ENCODE measurements at regions not wholly inside any gene's neighbourhood (a gene's known extent, or its start where the extent isn't known, plus 50 kb on each side); places are given as distances from the start of the nearest gene placed in this dataset.

DNA sequence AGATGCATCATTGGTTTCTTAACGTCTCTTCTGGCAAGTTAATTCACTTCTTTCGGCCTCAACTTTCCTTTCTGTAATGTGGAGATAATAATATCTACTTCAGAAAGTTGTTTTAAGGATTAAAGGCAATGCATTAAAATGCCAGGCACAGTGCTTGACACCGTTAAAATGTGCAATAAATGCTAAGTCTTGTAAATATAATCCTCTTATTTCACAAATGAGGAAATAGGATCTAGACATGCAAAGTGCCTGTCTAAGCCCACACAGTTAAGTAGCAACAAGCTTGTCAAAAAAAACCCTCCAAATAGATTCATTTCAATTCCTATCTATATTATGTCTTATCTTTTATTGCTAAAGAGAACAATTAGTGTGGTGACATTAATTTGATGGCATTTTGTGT lies 86.4 kb upstream of the TSC22D1 start:
- TF ChIP-seq, protein P1, sequence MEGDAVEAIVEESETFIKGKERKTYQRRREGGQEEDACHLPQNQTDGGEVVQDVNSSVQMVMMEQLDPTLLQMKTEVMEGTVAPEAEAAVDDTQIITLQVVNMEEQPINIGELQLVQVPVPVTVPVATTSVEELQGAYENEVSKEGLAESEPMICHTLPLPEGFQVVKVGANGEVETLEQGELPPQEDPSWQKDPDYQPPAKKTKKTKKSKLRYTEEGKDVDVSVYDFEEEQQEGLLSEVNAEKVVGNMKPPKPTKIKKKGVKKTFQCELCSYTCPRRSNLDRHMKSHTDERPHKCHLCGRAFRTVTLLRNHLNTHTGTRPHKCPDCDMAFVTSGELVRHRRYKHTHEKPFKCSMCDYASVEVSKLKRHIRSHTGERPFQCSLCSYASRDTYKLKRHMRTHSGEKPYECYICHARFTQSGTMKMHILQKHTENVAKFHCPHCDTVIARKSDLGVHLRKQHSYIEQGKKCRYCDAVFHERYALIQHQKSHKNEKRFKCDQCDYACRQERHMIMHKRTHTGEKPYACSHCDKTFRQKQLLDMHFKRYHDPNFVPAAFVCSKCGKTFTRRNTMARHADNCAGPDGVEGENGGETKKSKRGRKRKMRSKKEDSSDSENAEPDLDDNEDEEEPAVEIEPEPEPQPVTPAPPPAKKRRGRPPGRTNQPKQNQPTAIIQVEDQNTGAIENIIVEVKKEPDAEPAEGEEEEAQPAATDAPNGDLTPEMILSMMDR (IDR thresholded peaks at IDR 0.05; ENCODE audit: insufficient read depth, low read depth, low read length), result no peak
- no peak for TF ChIP-seq EZH2 (IDR thresholded peaks at IDR 0.05; ENCODE audit: insufficient read depth, low read length)
